Type B pancreatic cell (in vitro differentiated cells): ENCODE measurements at regions not wholly inside any gene's neighbourhood (a gene's known extent, or its start where the extent isn't known, plus 50 kb on each side); places are given as distances from the start of the nearest gene placed in this dataset.
"Not testable (repeated sequence)": the region's sequence is repeated elsewhere in the genome, so short reads cannot be mapped to it uniquely, and the experiment has no call there.

Source experiments
- DNase-seq: peaks from one replicate; pipeline ENCODE4 v3.0.0; 2021; ENCODE audit warnings: mixed read lengths; ENCODE audit not compliant: unreplicated experiment; ENCODE audit errors: extremely low spot score
- H3K27ac Mint-ChIP-seq: 2 replicates; pipeline ENCODE4 v1.8.0; 2021; ENCODE audit warnings: mild to moderate bottlenecking, mixed read lengths
- H3K27me3 Mint-ChIP-seq: 2 replicates; pipeline ENCODE4 v1.8.0; 2021; ENCODE audit warnings: mixed read lengths
- H3K36me3 Mint-ChIP-seq: 2 replicates; pipeline ENCODE4 v1.8.0; 2021; ENCODE audit warnings: mixed read lengths
- H3K4me1 Mint-ChIP-seq: one replicate; pipeline ENCODE4 v1.8.0; 2021; ENCODE audit warnings: mixed read lengths; ENCODE audit not compliant: unreplicated experiment
- H3K4me3 Mint-ChIP-seq: 2 replicates; pipeline ENCODE4 v1.8.0; 2021; ENCODE audit warnings: mild to moderate bottlenecking, mixed read lengths
- H3K9me3 Mint-ChIP-seq: 2 replicates; pipeline ENCODE4 v1.8.0; 2021; ENCODE audit warnings: mixed read lengths
- CTCF ChIP-seq: fragments of 200-600 bp; sonication (generic); conservative IDR thresholded peaks from 2 replicates; pipeline ENCODE4 v1.5.0; 2021; ENCODE audit warnings: antibody characterized with exemption, mild to moderate bottlenecking

- Mint-ChIP-seq H3K27ac (peak overlapping the region; percentile 34), H3K4me1 (peaks cover 12% of the 10 kb centered on the region)
- not testable (repeated sequence) for DNase-seq, H3K27me3 Mint-ChIP-seq, H3K4me3 Mint-ChIP-seq, H3K9me3 Mint-ChIP-seq, H3K36me3 Mint-ChIP-seq
Observed at GRCh38 chr7:66490979-66491378, 137.7 kb upstream of the KCTD7 start.

GRCh38 chr7:66492405-66492804, 136.3 kb upstream of the KCTD7 start:
- Mint-ChIP-seq H3K4me3 (peak overlapping the region; percentile 94), H3K27ac (peak overlapping the region; percentile 99), H3K4me1 (peaks cover 12% of the 10 kb centered on the region)
- H3K9me3 Mint-ChIP-seq, H3K36me3 Mint-ChIP-seq, H3K27me3 Mint-ChIP-seq, DNase-seq: not testable (repeated sequence)

GRCh38 chr7:66493235-66494205, 135.2 kb upstream of the KCTD7 start:
- Mint-ChIP-seq H3K27me3 (no peaks in the 10 kb centered on the region), H3K36me3 (no peaks in the 10 kb centered on the region), H3K4me3 (peak overlapping the region; percentile 94), H3K27ac (peak overlapping the region; percentile 99), H3K9me3 (no peaks in the 10 kb centered on the region), H3K4me1 (peaks cover 12% of the 10 kb centered on the region)
- peak; percentile 49 for TF ChIP-seq CTCF
- peak; percentile 97 for DNase-seq

- Mint-ChIP-seq H3K27me3 (no peaks in the 10 kb centered on the region), H3K4me1 (peaks cover 5% of the 10 kb centered on the region), H3K36me3 (no peaks in the 10 kb centered on the region), H3K4me3 (no peak overlapping the region), H3K27ac (no peak overlapping the region), H3K9me3 (no peaks in the 10 kb centered on the region)
- TF ChIP-seq CTCF = no peak
- no peak for DNase-seq
Observed at GRCh38 chr7:66497346-66497745, 131.3 kb upstream of the KCTD7 start.

GRCh38 chr7:66500087-66500486, 128.6 kb upstream of the KCTD7 start:
- no peak overlapping the region for H3K27ac Mint-ChIP-seq
- no peaks in the 10 kb centered on the region for H3K36me3 Mint-ChIP-seq
- TF ChIP-seq CTCF = no peak
- no peak for DNase-seq
- H3K4me1 Mint-ChIP-seq = no peaks in the 10 kb centered on the region
- H3K27me3 Mint-ChIP-seq = no peaks in the 10 kb centered on the region
- no peak overlapping the region for H3K4me3 Mint-ChIP-seq
- H3K9me3 Mint-ChIP-seq = no peaks in the 10 kb centered on the region

GRCh38 chr7:66502230-66503035, 126.2 kb upstream of the KCTD7 start:
- TF ChIP-seq CTCF = peak; percentile 47
- Mint-ChIP-seq H3K36me3 (no peaks in the 10 kb centered on the region), H3K4me1 (no peaks in the 10 kb centered on the region), H3K4me3 (no peak overlapping the region), H3K27ac (no peak overlapping the region), H3K27me3 (no peaks in the 10 kb centered on the region), H3K9me3 (no peaks in the 10 kb centered on the region)
- no peak for DNase-seq
